ENCODE measurements at regions not wholly inside any gene's neighbourhood (a gene's known extent, or its start where the extent isn't known, plus 50 kb on each side); places are given as distances from the start of the nearest gene placed in this dataset.
"Not testable (repeated sequence)": the region's sequence is repeated elsewhere in the genome, so short reads cannot be mapped to it uniquely, and the experiment has no call there.

DNA sequence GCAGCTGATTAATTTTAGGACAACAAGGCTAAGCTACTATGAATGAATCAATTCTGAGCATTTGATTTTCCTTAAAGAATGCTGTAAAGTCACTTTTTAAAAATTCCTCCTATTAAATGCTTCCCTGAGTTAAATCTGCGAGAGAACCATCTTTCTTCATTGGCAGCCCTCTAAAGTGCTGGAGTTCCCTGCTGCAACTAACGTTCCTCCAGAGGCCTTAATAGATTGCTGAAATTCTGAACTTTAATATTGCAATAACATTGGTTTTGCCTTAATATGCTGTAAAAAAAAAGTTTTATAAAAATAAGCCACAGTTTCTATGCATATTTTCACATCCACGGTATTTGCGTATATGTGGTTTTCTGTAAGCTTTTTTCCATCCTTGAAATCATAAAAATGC lies 298.0 kb upstream of the PIK3R1 start:
- no peak for DNase-seq

DNA sequence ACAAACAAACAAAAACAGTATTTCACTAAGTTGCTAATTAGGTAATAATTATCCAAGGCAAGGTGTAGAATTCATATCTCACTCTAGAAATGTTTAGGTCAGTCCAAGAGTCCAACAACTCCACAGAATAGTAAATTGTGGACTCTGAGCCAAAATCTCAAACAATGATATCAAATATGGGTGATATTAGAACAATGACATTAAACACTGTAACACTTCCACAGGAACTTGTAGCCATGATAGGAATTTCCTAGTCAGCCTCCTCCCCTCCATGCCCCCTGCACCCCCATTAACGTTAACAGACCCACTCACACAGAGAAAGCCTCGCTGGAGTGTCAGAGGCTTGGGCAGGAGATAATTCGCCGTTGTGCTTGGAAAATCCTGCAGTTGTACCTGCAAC lies 305.0 kb upstream of the PIK3R1 start:
- DNase-seq: no peak

DNA sequence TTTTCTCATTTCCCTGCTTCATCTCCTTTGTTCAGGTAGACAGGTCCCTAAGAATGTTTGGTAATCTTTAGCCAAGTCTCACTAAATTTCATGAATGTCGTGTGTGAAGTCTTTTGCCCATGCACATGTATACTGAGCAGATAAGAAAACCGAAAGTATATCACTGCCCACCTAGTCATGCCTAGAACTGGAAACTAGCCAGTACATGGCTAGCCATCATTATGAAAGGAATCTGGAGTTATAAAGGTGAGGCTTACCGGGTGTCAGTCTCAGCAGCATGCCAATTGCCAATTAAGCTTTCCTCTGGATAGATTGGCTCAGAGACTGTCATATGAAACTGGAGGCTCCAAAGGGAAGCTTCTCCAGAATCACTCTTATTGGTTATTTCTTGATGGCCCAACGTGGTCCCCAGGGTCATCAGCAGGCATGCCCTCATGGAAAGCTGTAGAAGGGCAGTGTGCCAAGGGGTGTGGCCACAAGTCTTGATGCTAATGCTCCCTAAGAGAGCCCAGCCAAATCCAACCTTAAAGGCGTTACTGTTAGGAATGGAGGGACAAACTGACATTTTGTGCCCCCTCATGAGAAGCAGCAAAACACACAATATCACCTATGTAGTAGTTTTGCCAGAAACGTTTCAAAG lies 307.3 kb upstream of the PIK3R1 start:
- DNase-seq: no peak

DNA sequence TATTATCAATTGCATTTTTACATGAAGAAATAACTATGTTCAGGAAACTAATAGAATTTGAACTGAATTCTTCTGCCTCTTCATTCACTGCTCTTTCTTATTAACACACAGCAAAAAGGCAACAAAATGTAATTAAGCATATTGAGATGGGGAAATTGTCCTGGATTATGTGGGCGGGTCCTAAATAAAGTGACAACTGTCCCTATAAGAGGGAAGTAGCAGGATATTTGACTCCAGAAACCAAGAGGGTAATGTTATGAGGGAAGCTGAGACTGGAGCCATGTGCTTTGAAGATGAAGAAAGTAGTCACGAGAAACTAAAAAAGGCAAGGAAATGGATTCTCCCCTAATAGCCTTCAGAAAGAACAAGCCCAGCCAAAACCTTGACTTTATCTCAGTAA lies 311.2 kb upstream of the PIK3R1 start:
- no peak for DNase-seq

DNA sequence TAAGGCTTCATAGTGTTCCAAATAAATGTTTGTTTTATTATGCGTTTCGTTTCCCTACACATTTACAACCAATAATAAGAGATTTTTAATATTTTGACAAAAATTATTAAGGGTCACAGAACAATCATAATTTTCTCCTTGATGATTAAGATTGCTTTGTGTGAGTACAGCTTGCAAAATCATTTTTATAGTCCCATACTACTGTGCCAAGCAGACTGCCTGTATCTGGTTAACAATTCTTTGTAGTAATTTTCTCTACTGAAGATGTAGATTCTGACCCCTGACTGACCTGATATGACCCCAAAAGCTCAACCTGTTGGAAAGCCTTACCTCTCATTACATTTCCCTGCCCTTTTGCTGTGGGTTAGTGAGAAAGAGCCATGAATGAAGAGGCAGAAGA lies 311.9 kb upstream of the PIK3R1 start:
- DNase-seq: no peak

DNA sequence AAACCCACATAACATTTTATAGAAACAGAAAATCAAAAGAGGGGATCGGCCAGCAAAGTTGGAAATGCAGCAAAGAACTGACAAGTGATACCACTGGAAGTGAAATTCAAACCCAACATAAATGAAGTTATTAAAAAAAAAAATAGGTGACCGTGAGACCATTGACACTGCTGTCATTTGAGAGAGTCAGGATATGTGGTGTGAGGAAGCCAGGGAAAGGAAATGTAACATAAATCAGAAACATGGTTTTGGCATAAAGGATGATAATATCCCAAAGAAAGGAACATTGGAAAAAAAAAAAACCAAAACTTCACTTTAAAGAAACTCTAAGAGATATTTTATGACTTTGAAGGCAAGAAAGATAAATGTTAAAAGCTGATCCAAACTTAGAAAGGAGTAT lies 312.4 kb upstream of the PIK3R1 start:
- DNase-seq: no peak

DNA sequence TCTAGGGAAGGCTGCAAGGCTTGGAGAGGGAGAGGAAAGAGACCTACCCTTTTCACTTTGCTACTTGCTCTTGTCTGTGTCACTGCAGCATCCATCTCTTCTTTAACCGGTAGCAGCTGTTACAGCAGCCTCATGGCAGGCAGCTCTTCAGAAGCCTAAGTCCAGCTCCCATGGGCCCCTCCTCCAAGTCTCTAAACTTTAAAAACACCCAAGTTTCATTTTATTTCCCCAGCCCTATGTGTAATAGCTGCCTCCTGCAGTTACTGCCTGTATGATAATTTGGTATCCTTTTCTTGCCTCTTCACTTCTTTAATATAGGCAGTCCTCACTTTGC lies 313.1 kb upstream of the PIK3R1 start:
- no peak for DNase-seq

DNA sequence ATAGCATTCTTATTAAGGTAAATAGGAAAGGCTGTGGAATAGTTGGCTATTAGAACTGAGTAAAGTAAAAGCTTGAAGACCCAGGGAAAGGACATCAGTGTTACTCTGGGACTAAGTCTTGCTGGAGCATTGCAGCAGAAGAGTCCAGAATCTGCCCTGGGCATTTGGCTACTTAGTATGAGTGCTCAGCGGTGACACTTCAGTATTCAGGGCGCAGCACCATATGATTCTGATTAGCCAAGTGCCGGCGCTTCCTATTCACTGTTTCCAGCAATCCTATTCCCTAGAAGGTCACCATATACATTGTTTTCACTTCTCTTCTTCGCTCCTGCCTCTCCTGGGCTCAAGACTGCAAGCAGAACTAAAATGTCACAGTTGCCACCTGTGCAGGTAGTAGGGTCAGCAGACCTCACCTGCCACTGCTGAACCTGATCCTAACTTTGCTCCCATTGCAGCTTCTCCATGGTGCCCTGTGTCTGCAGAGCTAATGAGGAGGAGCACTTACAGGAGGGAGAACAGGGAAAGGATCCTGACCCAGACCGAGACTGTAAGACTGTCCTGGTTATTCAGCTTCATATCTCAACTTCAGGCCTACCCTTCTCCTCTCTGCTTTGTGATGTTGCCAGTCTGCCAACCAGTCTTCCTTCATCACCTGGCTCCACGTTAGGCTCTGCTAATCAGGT lies 313.6 kb upstream of the PIK3R1 start:
- DNase-seq: no peak

DNA sequence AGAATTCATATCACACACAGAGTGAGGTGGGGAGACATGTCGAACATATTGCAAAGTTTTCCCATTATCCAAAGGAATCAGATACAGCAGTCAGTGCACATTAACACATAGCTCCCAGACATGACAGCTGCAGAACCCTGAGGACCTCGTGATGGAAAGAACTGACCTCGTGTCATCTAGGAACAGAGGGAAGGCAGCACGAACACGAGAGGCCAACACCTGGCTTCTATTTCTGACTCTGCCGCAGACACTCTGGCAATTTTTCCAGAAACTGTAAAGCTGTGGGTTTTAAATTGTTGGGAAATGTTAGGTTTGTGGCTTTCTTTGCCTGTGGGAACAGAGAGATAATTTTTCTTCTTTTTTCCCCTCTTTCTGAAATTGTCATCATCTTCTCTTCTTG lies 315.0 kb upstream of the PIK3R1 start:
- DNase-seq: no peak

DNA sequence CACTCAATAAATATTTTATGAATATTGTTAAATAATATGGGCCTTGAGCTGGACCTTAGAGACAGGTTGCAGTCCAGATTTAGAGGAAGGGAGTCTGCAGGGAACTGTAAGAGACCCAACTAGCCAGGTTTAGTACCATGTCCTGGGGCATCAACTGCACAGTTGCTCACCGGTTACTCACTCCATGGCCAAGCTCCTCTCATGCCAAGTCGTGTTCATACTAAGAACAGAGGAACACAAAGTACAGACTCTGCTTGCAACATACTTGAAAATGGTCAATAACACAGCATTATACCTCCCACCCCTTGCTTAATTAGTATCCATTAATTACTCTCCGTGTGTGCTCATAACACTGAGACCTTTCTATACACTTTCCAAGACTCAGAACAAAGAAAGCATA lies 317.6 kb upstream of the PIK3R1 start:
- no peak for DNase-seq

DNA sequence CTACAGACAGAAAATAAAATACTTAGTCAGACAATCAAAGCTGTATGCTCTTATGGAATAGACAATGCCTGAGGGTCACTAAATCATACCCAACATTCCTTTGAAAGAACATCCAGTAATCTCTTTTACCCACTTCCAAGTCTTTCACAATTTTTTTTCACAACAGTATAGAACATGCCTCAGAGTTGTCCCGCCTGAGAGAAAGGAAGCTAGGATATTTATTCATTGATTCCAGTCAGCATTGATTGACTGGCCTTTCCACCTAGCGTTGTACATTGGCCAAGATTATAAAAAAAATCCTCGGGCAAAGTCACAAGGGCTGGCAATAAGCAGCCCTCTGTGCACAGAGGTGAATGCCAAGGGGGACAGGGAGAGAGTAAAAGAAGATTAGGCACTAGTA lies 318.1 kb upstream of the PIK3R1 start:
- no peak for DNase-seq

DNA sequence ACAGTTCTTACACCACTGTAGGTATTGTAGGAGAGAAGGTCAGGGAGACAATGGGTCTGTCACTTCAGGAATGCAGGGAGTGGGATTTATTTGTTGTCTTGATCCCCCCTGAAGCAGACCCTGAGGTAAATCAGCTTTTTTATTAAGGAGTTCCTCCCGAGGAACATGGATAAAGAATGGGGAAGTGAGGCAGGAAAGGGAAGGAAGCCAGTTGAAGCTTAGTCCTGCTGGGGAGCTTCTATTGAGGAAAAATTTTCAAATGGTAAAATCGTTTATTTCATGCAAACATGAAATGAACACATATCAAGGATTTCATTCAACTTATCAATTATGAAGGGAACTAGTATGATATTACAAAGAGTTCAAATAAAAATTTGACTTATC lies 318.6 kb upstream of the PIK3R1 start:
- no peak for DNase-seq

DNA sequence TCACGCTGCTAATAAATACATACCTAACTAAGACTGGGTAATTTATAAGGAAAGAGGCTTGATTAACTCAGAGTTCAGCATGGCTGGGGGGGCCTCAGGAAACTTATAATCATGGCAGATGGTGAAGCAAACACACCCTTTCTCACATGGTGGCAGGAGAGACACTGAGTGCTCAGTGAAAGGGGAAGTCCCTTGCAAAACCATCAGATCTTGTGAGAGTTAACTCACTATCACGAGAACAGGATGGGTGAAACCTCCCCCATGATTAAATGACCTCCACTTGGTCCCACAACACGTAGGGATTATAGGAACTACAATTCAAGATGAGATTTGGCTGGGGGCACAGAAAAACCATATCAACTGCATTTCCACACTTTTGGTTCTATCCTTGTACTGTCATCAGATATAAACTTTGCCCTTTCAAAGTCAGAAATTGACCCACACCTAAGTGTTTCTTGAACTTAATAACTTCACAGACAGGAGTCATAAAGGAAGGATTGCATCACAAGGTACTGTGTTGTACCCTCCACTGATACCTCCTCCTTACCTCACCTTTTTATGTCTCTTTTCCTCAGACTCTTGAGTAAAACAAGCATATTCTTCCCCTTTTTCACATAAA lies 319.1 kb upstream of the PIK3R1 start:
- no peak for DNase-seq

DNA sequence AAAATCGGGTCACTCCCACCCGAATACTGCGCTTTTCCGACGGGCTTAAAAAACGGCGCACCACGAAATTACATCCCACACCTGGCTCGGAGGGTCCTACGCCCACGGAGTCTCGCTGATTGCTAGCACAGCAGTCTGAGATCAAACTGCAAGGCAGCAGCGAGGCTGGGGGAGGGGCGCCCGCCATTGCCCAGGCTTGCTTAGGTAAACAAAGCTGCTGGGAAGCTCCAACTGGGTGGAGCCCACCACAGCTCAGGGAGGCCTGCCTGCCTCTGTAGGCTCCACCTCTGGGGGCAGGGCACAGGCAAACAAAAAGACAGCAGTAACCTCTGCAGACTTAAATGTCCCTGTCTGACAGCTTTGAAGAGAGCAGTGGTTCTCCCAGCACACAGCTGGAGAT lies 325.7 kb upstream of the PIK3R1 start:
- not testable (repeated sequence) for DNase-seq

DNA sequence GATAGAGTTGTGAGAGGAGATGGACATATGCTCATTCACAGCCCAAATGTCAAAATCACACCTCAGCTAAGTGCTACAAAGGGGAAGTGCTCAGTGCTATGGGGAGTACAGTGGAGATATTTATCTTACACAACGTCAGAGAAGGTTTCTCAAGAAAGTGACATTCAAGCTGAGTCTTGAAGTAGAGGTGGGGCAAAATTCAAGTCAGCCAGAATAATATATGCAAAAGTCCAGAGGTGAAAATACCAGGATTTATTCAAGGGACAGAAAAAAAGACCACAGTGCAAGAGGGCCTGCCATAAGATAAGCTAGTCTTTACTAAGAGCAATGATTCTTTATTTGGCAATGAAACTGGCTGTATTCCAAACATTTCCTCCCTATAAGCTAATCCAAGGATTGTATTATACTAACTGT lies 327.8 kb upstream of the PIK3R1 start:
- DNase-seq: no peak

DNA sequence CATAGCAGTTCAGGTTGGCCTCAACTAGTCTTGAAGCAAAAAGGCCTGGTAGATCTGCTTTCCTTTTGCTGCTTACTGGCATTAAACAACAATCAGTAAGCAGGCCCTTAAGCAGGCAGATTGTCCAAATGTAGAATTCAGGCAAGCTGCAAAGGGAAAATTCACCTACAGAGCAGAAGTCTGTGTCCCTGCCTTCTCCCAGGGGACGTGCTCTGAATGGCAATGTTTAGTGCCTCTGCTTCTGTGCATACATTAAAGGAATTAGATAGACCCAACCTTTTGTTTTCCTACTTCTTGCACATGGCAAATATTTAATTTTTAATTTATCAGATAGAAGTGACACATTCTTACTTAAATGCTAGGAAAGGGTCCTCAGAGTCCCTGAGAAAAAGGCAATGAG lies 328.8 kb upstream of the PIK3R1 start:
- no peak for DNase-seq

DNA sequence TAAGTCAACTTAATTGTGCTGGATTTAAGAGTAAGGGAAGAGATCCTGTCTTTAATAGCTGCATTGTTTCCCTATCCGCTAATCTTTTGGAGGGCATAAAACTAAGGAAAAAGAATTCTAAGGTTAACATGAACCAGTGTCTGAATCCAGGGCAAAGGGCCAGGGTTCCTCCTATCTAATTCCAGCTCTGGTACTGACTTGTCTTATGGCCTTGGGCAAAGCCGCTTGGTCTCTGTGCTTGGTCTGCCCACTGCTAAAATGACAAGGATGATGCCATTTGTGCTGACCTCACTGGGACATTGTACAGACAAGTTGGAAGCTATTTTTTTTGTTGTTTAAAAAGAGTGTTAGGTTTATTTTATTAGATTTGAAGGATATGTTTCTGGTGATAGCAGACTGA lies 334.7 kb upstream of the PIK3R1 start:
- no peak for DNase-seq

DNA sequence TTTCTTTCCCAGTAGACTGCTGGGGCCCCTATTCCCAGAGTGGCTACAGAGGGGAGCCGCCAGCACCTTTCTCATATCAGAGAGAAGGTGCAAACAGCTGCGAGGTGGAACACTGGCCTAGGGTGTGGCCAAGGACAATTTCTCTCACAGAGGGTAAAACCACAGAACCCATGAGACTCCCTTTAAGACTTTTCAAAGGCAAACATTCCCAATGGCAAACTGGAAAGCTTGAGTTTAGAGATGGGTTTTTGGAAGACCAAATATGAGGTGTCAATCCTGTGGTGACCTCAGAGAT lies 335.1 kb upstream of the PIK3R1 start:
- DNase-seq: no peak

DNA sequence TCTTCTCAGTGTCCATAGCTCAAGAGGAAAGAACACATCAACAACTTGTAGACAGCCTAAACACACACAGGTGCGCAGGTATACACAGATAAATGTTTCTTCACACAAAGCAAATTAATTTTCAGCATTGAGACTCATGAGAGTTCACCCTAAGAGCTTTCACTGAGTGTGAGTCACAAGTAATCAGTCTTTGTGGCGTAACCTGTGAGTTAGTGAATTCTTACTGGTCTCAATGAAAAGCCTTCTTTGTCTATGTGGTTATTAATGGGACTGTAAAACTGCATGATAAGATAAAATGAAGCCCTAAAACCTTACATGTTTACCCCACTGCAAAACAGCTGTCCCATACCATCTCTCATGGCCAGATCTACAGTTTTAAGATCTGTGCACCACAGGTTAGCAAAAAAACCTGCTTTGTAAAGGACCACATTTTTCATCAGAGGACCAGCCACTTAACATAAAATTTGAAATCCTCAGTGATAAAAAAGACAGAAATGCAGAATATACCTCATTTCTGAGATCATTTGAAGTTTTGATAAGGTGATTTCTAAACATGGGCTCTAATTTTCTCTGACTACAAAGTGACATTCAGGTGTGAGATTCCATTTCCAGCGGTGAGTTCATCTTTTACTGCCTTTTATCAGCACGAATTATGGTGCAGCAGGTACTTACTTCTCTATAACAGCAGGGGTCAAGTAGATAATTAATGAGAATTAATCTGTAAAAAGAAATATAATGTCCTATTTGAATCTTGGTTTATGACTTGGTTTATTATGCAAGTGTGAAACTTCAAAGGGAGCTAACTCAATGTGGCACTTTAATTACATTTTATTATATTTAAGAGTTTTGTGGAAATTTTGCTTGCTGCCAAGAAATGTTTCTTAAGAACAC lies 335.7 kb upstream of the PIK3R1 start:
- no peak for DNase-seq

DNA sequence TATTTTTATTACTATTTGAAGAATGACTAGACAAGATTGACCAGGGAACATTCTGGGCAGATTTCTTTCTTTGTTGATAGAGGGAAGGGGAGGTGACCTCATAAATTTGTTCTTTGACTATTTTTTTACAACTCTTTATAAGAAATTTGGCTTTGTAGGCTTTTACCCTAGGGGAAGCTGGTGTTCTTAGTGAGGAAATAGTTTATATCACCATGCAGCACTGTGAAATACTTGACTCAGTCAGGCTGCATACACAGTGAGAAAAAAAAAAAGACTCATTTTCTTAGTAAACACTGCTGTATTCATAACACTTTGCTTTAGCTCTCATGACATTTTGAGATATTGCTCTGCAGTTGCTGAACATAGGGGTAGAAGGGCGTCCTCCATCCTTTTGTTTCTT lies 336.6 kb upstream of the PIK3R1 start:
- no peak for DNase-seq

DNA sequence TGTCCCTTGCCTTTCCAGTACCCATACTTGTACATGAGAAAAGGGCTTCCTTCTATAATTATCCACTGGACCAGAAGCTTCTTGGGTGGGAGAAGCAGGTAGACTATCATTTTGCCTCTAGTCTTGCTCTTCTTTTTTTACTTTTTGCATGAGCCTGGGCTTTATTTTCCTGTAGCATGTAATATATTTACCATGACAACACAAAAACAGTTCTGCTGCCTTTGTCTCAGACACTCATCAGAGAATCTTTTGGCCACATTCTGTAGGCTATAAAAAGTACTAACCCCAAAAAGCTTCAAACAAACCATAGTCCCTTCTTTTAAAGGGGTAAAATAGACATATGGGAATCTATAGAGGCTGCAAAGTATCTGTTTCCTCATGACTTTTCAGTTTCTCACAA lies 339.2 kb upstream of the PIK3R1 start:
- no peak for DNase-seq

DNA sequence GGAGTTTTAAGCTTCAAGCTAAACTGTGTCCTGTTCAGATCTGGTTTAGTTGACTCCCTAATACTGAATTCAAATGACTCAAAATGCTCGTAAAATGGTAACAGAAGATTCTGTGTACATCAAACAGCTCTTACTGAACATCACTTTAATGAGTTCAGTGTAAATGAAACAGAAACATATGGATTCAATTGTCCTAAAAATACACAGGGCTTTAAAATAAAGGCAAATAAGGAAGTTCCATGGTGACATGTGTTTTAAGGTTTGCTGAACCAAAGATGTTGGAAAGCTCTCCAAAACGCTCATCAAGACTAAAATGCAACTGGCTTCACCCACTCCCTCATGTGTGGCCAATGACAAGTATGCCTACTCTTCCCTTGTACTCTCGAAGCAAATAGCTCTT lies 340.0 kb upstream of the PIK3R1 start:
- DNase-seq: no peak

DNA sequence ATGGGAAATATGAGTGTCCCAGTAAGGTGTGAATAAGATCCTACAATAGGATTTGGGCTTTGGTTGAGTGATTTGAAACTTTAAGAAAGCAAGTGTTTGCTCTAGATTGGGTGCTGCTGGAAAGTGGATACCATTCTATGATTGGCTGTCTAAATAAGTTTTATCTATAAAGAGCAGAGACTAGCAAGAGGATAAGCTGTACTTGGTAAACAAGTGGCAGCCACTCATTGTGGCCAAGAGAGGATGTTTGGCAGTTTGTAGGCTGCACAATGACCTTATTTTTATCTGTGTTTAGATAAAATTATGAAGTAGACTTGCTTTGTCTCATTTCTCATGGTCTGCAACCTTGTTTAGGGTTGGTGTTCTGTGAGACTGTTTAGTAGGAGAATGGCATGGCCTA lies 341.6 kb upstream of the PIK3R1 start:
- no peak for DNase-seq

DNA sequence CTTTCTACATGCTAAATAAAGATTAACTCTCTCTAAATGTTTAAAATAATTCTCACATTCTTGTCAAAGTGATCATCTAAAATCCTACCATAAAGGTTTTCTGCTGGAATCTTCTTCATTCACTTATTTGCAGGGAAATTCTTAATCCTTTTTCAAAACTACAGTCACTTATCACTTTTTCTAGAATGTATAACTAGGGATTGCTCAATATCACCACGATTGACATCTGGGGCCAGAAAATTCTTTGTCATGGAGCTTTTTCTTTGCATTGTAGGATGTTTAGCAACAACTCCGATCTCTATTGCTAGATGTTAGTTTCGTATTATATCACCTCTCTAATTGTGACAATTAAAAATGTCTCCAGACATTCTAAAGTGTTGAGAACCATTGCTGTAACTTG lies 344.9 kb upstream of the PIK3R1 start:
- no peak for DNase-seq
